ENCODE measurements at regions not wholly inside any gene's neighbourhood (a gene's known extent, or its start where the extent isn't known, plus 50 kb on each side); places are given as distances from the start of the nearest gene placed in this dataset.
"Not testable (repeated sequence)": the region's sequence is repeated elsewhere in the genome, so short reads cannot be mapped to it uniquely, and the experiment has no call there.

- not testable (repeated sequence) for TF ChIP-seq CTCF (IDR thresholded peaks at IDR 0.05 in 4 of 5, conservative IDR thresholded peaks at IDR 0.05 in 1 of 5); POLR2A (IDR thresholded peaks at IDR 0.05)
These were observed 1387.5 kb downstream of the AACS start for GRCh38 chr12:126452686-126453085.

All from gastrocnemius medialis (tissue), 4 donors.